Effector memory CD4-positive, alpha-beta T cell (primary cell): ENCODE measurements at regions not wholly inside any gene's neighbourhood (a gene's known extent, or its start where the extent isn't known, plus 50 kb on each side); places are given as distances from the start of the nearest gene placed in this dataset.

Experiments
- DNase-seq, 3 donors: peaks; one replicate each; pipeline ENCODE4 v3.0.0-alpha.2; 2020
- H3K27ac ChIP-seq: 2 replicates; pipeline ENCODE4 v1.7.0; 2013; ENCODE audit warnings: mild to moderate bottlenecking, low read length, moderate library complexity; ENCODE audit not compliant: insufficient read depth, poor library complexity, severe bottlenecking
- H3K27me3 ChIP-seq: replicated peaks from 2 replicates; pipeline ENCODE4 v1.7.0; 2013; ENCODE audit warnings: mild to moderate bottlenecking, low read length; ENCODE audit not compliant: insufficient read depth, control insufficient read depth, poor library complexity, severe bottlenecking
- H3K36me3 ChIP-seq: 2 replicates; pipeline ENCODE4 v1.7.0; 2013; ENCODE audit warnings: mild to moderate bottlenecking, low read length, moderate library complexity; ENCODE audit not compliant: control insufficient read depth, insufficient read depth
- H3K4me1 ChIP-seq: 2 replicates; pipeline ENCODE4 v1.7.0; 2013; ENCODE audit warnings: low read length, mild to moderate bottlenecking; ENCODE audit not compliant: control insufficient read depth, insufficient read depth, poor library complexity, severe bottlenecking
- H3K4me3 ChIP-seq: 2 replicates; pipeline ENCODE4 v1.7.0; 2013; ENCODE audit warnings: low read length, low read depth, mild to moderate bottlenecking; ENCODE audit not compliant: insufficient read depth, poor library complexity, severe bottlenecking
- H3K9me3 ChIP-seq: 2 replicates; pipeline ENCODE4 v1.7.0; 2013; ENCODE audit warnings: mild to moderate bottlenecking, low read length, moderate library complexity; ENCODE audit not compliant: control insufficient read depth

- H3K36me3 ChIP-seq = no peaks in the 10 kb centered on the region
- H3K27me3 ChIP-seq = no peaks in the 10 kb centered on the region
- H3K9me3 ChIP-seq = no peaks in the 10 kb centered on the region
- H3K4me3 ChIP-seq = no peak overlapping the region
- DNase-seq = no peak
- no peaks in the 10 kb centered on the region for H3K4me1 ChIP-seq
- no peak overlapping the region for H3K27ac ChIP-seq
These were observed 118.6 kb upstream of the PRSS58 start for GRCh38 chr7:142376356-142376997.

GRCh38 chr7:142375710-142376313, 118.0 kb upstream of the PRSS58 start:
- Histone ChIP-seq H3K4me1 (no peaks in the 10 kb centered on the region), H3K27ac (no peak overlapping the region)
- DNase-seq = no peak

GRCh38 chr7:142372727-142373126, 114.9 kb upstream of the PRSS58 start:
- H3K27ac ChIP-seq = no peak overlapping the region
- no peaks in the 10 kb centered on the region for H3K4me1 ChIP-seq
- DNase-seq = no peak
- no peak overlapping the region for H3K4me3 ChIP-seq
- no peaks in the 10 kb centered on the region for H3K27me3 ChIP-seq
- H3K36me3 ChIP-seq = no peaks in the 10 kb centered on the region
- no peaks in the 10 kb centered on the region for H3K9me3 ChIP-seq

More at GRCh38 chr7:142375710-142376313, 118.0 kb upstream of the PRSS58 start:
- no peaks in the 10 kb centered on the region for H3K36me3 ChIP-seq
- H3K4me3 ChIP-seq = no peak overlapping the region
- no peaks in the 10 kb centered on the region for H3K9me3 ChIP-seq
- H3K27me3 ChIP-seq = no peaks in the 10 kb centered on the region

GRCh38 chr7:142371586-142372377, 113.9 kb upstream of the PRSS58 start:
- H3K4me1 ChIP-seq = no peaks in the 10 kb centered on the region
- no peak overlapping the region for H3K27ac ChIP-seq
- H3K27me3 ChIP-seq = no peaks in the 10 kb centered on the region
- no peaks in the 10 kb centered on the region for H3K36me3 ChIP-seq
- H3K4me3 ChIP-seq = no peak overlapping the region
- DNase-seq = no peak
- H3K9me3 ChIP-seq = no peaks in the 10 kb centered on the region

- no peaks in the 10 kb centered on the region for H3K9me3 ChIP-seq
These were observed 107.6 kb upstream of the PRSS58 start for GRCh38 chr7:142365410-142365842.

GRCh38 chr7:142364551-142364950, 106.7 kb upstream of the PRSS58 start:
- DNase-seq = no peak
- Histone ChIP-seq H3K4me1 (peaks cover 5% of the 10 kb centered on the region), H3K4me3 (no peak overlapping the region)

More at GRCh38 chr7:142365410-142365842, 107.6 kb upstream of the PRSS58 start:
- peaks cover 5% of the 10 kb centered on the region for H3K4me1 ChIP-seq
- no peaks in the 10 kb centered on the region for H3K27me3 ChIP-seq
- DNase-seq = no peak
- no peaks in the 10 kb centered on the region for H3K36me3 ChIP-seq
- H3K27ac ChIP-seq = no peak overlapping the region
- no peak overlapping the region for H3K4me3 ChIP-seq

GRCh38 chr7:142362349-142362748, 104.5 kb upstream of the PRSS58 start:
- DNase-seq = no peak
- no peaks in the 10 kb centered on the region for H3K36me3 ChIP-seq

More at GRCh38 chr7:142364551-142364950, 106.7 kb upstream of the PRSS58 start:
- H3K36me3 ChIP-seq = no peaks in the 10 kb centered on the region
- no peaks in the 10 kb centered on the region for H3K9me3 ChIP-seq
- no peak overlapping the region for H3K27ac ChIP-seq
- H3K27me3 ChIP-seq = no peaks in the 10 kb centered on the region

GRCh38 chr7:142359694-142360279, 101.9 kb upstream of the PRSS58 start:
- Histone ChIP-seq H3K9me3 (no peaks in the 10 kb centered on the region), H3K4me3 (no peak overlapping the region), H3K27me3 (no peaks in the 10 kb centered on the region), H3K4me1 (peaks cover 8% of the 10 kb centered on the region), H3K27ac (no peak overlapping the region), H3K36me3 (no peaks in the 10 kb centered on the region)
- no peak for DNase-seq

More at GRCh38 chr7:142362349-142362748, 104.5 kb upstream of the PRSS58 start:
- Histone ChIP-seq H3K9me3 (no peaks in the 10 kb centered on the region), H3K4me1 (peaks cover 8% of the 10 kb centered on the region), H3K27me3 (no peaks in the 10 kb centered on the region), H3K27ac (no peak overlapping the region), H3K4me3 (no peak overlapping the region)

GRCh38 chr7:142357953-142358520, 100.2 kb upstream of the PRSS58 start:
- H3K36me3 ChIP-seq = no peaks in the 10 kb centered on the region
- no peak overlapping the region for H3K4me3 ChIP-seq
- peaks cover 14% of the 10 kb centered on the region for H3K4me1 ChIP-seq
- H3K9me3 ChIP-seq = no peaks in the 10 kb centered on the region
- H3K27me3 ChIP-seq = no peaks in the 10 kb centered on the region
- no peak for DNase-seq
- no peak overlapping the region for H3K27ac ChIP-seq
